ENCODE measurements at regions not wholly inside any gene's neighbourhood (a gene's known extent, or its start where the extent isn't known, plus 50 kb on each side); places are given as distances from the start of the nearest gene placed in this dataset.

DNA sequence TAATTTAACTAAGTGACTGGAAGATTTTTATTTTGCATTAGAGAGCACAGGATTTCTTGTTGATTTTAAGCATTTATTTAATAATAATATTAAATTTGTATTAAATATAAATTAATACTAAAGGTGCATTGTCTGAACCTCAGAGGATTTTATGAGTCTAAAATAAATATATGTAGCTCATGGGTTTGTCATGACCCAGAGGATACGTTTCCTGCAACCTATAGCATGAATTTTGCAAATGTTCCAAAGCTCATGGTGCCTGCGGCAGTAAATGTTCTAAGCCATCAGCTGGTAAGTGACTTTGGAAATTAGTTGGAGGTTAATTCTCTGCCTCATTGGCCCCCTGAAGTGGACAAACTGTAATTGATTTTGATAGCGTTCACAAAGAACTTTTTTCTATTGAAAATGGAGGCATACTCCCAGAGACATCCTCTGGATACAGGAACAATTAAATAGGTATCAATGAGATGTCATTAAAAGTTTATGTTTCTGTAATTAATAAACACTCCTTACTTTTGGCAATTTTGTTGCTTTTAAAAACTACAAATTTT is 397.4 kb downstream of the ANKRD7 start:
- Histone ChIP-seq H3K9ac (ENCODE audit: low read depth in 1 of 2, low read length in 2 of 2) (no peak overlapping the region), H3K9me3 (ENCODE audit: control insufficient read depth in 4 of 4, low read length in 3 of 4) (peaks cover 0 to 6% (median 2%) of the 10 kb centered on the region in 4 donors), H3K27ac (ENCODE audit: low read depth in 1 of 2, low read length in 2 of 2) (no peak overlapping the region), H3K27me3 (ENCODE audit: control insufficient read depth in 4 of 4, insufficient read depth in 4 of 4, low read length in 3 of 4) (no peaks in the 10 kb centered on the region), H3K4me1 (ENCODE audit: control insufficient read depth in 4 of 4, insufficient read depth in 4 of 4, low read length in 3 of 4) (no peaks in the 10 kb centered on the region), H3K36me3 (ENCODE audit: control insufficient read depth in 4 of 4, insufficient read depth in 3 of 4, low read depth in 1 of 4, low read length in 3 of 4) (no peaks in the 10 kb centered on the region), H3K4me3 (ENCODE audit: low read depth in 1 of 3, low read length in 3 of 3) (no peak overlapping the region)
- no peak for TF ChIP-seq YY1 (IDR thresholded peaks at IDR 0.05)
- TF ChIP-seq RXRA (IDR thresholded peaks at IDR 0.05), result no peak
- TF ChIP-seq, protein P1, sequence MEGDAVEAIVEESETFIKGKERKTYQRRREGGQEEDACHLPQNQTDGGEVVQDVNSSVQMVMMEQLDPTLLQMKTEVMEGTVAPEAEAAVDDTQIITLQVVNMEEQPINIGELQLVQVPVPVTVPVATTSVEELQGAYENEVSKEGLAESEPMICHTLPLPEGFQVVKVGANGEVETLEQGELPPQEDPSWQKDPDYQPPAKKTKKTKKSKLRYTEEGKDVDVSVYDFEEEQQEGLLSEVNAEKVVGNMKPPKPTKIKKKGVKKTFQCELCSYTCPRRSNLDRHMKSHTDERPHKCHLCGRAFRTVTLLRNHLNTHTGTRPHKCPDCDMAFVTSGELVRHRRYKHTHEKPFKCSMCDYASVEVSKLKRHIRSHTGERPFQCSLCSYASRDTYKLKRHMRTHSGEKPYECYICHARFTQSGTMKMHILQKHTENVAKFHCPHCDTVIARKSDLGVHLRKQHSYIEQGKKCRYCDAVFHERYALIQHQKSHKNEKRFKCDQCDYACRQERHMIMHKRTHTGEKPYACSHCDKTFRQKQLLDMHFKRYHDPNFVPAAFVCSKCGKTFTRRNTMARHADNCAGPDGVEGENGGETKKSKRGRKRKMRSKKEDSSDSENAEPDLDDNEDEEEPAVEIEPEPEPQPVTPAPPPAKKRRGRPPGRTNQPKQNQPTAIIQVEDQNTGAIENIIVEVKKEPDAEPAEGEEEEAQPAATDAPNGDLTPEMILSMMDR (IDR thresholded peaks at IDR 0.05; ENCODE audit: low read depth, low read length, missing input control), result no peak
- TF ChIP-seq, protein P2, sequence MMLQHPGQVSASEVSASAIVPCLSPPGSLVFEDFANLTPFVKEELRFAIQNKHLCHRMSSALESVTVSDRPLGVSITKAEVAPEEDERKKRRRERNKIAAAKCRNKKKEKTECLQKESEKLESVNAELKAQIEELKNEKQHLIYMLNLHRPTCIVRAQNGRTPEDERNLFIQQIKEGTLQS (IDR thresholded peaks at IDR 0.05), result no peak
- TF ChIP-seq FOXA2 (IDR thresholded peaks at IDR 0.05), result no peak
- TF ChIP-seq HNF4G (IDR thresholded peaks at IDR 0.05), result no peak
- no peak for TF ChIP-seq JUND (IDR thresholded peaks at IDR 0.05)
- TF ChIP-seq, protein P3, sequence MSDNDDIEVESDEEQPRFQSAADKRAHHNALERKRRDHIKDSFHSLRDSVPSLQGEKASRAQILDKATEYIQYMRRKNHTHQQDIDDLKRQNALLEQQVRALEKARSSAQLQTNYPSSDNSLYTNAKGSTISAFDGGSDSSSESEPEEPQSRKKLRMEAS (IDR thresholded peaks at IDR 0.05), result no peak
- TF ChIP-seq SP1 (IDR thresholded peaks at IDR 0.05), result no peak
- no peak for TF ChIP-seq GABPA (IDR thresholded peaks at IDR 0.05 in 1 of 2, conservative IDR thresholded peaks at IDR 0.05 in 1 of 2)
- TF ChIP-seq EGR1 (IDR thresholded peaks at IDR 0.05; ENCODE audit: low read depth in 2 of 2), result no peak
- TF ChIP-seq FOXA1 (IDR thresholded peaks at IDR 0.05), result no peak
- TF ChIP-seq TAF1 (conservative IDR thresholded peaks at IDR 0.05), result no peak
- TF ChIP-seq RAD21 (IDR thresholded peaks at IDR 0.05), result no peak
- TF ChIP-seq, protein P4, sequence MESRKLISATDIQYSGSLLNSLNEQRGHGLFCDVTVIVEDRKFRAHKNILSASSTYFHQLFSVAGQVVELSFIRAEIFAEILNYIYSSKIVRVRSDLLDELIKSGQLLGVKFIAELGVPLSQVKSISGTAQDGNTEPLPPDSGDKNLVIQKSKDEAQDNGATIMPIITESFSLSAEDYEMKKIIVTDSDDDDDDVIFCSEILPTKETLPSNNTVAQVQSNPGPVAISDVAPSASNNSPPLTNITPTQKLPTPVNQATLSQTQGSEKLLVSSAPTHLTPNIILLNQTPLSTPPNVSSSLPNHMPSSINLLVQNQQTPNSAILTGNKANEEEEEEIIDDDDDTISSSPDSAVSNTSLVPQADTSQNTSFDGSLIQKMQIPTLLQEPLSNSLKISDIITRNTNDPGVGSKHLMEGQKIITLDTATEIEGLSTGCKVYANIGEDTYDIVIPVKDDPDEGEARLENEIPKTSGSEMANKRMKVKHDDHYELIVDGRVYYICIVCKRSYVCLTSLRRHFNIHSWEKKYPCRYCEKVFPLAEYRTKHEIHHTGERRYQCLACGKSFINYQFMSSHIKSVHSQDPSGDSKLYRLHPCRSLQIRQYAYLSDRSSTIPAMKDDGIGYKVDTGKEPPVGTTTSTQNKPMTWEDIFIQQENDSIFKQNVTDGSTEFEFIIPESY (IDR thresholded peaks at IDR 0.05), result no peak
- TF ChIP-seq HNF4A (conservative IDR thresholded peaks at IDR 0.05), result no peak
- TF ChIP-seq, protein P5, sequence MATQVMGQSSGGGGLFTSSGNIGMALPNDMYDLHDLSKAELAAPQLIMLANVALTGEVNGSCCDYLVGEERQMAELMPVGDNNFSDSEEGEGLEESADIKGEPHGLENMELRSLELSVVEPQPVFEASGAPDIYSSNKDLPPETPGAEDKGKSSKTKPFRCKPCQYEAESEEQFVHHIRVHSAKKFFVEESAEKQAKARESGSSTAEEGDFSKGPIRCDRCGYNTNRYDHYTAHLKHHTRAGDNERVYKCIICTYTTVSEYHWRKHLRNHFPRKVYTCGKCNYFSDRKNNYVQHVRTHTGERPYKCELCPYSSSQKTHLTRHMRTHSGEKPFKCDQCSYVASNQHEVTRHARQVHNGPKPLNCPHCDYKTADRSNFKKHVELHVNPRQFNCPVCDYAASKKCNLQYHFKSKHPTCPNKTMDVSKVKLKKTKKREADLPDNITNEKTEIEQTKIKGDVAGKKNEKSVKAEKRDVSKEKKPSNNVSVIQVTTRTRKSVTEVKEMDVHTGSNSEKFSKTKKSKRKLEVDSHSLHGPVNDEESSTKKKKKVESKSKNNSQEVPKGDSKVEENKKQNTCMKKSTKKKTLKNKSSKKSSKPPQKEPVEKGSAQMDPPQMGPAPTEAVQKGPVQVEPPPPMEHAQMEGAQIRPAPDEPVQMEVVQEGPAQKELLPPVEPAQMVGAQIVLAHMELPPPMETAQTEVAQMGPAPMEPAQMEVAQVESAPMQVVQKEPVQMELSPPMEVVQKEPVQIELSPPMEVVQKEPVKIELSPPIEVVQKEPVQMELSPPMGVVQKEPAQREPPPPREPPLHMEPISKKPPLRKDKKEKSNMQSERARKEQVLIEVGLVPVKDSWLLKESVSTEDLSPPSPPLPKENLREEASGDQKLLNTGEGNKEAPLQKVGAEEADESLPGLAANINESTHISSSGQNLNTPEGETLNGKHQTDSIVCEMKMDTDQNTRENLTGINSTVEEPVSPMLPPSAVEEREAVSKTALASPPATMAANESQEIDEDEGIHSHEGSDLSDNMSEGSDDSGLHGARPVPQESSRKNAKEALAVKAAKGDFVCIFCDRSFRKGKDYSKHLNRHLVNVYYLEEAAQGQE (IDR thresholded peaks at IDR 0.05), result no peak
- TF ChIP-seq NR2F2 (IDR thresholded peaks at IDR 0.05), result no peak
- DNase-seq (ENCODE audit: low spot score), result no peak
- 67% methylated on average over 3 of the region's 3 CpGs for WGBS

Measured in liver (tissue), 8 donors.